ENCODE measurements at regions not wholly inside any gene's neighbourhood (a gene's known extent, or its start where the extent isn't known, plus 50 kb on each side); places are given as distances from the start of the nearest gene placed in this dataset.
"Not testable (repeated sequence)": the region's sequence is repeated elsewhere in the genome, so short reads cannot be mapped to it uniquely, and the experiment has no call there.

DNA sequence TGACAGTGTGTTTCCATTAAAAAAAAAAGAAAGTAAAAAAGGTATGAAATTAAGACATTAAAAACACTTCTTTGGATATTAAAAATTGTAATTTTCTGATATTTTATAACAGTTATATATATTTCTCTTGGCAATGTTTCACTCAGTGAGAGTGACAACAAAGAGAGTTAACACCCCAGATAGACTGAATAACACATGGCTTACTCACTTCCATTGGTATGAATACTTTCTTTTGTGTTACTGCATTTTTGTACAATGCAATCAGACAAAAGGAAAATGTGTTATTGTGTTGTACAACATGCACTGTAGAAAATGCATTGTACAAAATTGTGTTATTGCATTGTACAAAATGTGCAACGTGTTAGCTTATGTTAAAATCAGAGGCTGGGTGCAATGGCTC, 676.6 kb upstream of the AMELY start:
- not testable (repeated sequence) for DNase-seq

- no peak for DNase-seq
Observed at GRCh38 chrY:7562541-7562940, 651.0 kb upstream of the AMELY start.

DNA sequence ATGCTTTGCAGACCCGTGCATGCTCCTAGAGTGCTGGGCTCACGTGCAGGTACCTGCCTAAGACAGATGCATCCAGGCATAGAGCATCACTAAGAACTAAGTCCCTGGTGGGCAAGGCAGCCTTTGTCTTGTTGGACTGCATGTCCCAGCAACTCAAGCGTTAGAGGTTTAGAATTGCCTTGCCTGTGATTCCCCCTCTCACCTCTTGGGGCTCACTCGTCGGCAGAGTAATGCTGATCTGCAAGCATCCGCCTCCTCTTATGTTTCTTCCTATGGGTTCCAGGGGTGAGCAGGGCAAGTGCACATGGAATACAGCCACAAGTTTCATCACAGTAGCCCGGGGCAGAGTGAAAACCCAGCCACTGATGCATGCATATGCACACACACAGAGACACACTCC, 646.1 kb upstream of the AMELY start:
- DNase-seq: no peak

GRCh38 chrY:7555006-7555405, 643.5 kb upstream of the AMELY start:
- DNase-seq: no peak

DNA sequence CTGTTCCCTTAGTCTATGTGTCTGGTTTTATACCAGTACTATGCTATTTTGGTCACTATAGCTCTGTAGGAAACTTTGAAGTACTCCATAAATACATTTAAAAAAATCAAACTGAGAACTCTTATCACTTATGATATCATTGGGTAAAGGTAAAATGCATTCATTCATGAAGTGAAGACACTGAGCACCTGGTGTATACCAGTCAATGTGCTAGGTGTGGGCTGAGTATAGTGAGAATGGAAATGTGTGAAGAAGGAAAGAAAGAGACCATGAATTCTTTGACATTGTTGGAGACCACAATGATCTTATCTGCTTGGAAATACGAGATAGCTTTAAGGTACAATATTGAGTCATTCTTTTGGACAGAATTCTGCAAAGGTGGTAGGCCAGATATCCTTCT, 633.5 kb upstream of the AMELY start:
- DNase-seq: no peak

DNA sequence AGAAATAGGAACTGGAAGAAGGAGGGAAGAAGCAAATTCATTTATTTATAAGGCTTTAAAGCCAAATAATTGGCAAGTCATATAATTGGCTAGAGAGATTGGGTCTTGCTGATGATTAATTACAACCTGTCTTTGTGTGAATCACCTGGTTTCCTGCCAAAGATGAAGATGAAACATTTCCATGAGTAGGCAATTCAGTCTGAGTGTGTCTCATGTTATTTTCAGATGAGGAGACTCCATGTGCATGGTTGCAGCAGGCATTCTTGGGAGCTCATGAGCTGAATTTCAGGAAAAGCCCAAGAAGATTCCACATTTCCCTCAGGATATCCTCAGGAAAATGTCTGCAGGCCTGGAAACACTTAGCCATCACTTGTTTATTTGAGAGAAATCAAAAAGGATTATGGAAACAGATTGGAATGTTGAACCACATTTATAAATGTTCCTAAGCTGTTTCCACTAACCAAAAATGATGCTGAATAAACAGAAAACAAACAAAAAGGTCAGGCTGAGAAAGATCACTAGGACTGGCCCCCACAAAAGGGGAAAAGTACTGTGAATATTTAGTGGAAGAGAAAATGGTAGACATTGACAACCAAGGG, 632.7 kb upstream of the AMELY start:
- no peak for DNase-seq

GRCh38 chrY:7543506-7543905, 632.0 kb upstream of the AMELY start:
- no peak for DNase-seq

GRCh38 chrY:7542256-7542858, 630.8 kb upstream of the AMELY start:
- no peak for DNase-seq

GRCh38 chrY:7529396-7529795, 617.8 kb upstream of the AMELY start:
- no peak for DNase-seq

- DNase-seq: not testable (repeated sequence)
Observed at GRCh38 chrY:7527568-7527967, 616.0 kb upstream of the AMELY start.

- DNase-seq: no peak
Observed at GRCh38 chrY:7518387-7518786, 606.8 kb upstream of the AMELY start.

DNA sequence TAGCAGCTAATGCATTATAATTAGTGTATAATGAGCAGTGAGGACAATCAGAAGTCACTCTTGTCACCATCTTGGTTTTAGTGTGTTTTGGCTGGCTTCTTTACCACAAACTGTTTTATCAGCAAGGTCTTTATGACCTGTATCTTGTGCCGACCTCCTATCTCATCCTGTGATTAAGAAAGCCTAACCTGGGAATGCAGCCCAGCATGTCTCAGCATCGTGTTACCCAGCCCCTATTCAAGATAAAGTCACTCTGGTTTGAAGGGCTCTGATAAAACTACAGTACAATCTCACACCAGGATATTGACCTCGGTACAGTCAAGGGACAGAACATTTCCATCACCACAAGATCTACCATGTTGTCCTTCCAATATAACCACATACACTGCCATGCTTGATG, 604.7 kb upstream of the AMELY start:
- no peak for DNase-seq

DNA sequence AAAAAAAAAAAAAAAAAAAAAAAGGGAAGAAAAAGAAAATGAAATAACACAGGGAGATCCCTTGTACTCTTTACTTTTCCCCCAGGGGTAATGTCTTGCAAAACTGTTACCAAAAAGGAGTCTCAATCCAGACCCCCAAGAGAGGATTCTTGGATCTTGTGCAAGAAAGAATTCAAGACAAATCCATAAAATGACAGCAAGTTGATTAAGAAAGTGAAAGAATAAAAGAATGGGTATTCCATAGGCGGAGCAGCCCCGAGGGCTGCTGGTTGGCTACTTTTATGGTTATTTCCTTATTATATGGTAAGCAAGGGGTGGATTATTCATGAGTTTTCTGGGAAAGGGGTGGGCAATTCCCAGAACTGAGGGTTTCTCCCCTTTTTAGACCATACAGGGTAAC, 604.3 kb upstream of the AMELY start:
- no peak for DNase-seq

- no peak for DNase-seq
Observed at GRCh38 chrY:7502896-7503295, 591.3 kb upstream of the AMELY start.

GRCh38 chrY:7501236-7501635, 589.7 kb upstream of the AMELY start:
- no peak for DNase-seq

GRCh38 chrY:7496001-7496400, 584.4 kb upstream of the AMELY start:
- no peak for DNase-seq

- not testable (repeated sequence) for DNase-seq
Observed at GRCh38 chrY:7484455-7485285, 573.1 kb upstream of the AMELY start.

- no peak for DNase-seq
Observed at GRCh38 chrY:7471976-7472375, 560.4 kb upstream of the AMELY start.

GRCh38 chrY:7470037-7470436, 558.5 kb upstream of the AMELY start:
- no peak for DNase-seq

- DNase-seq: no peak
Observed at GRCh38 chrY:7468951-7469745, 557.6 kb upstream of the AMELY start.

DNA sequence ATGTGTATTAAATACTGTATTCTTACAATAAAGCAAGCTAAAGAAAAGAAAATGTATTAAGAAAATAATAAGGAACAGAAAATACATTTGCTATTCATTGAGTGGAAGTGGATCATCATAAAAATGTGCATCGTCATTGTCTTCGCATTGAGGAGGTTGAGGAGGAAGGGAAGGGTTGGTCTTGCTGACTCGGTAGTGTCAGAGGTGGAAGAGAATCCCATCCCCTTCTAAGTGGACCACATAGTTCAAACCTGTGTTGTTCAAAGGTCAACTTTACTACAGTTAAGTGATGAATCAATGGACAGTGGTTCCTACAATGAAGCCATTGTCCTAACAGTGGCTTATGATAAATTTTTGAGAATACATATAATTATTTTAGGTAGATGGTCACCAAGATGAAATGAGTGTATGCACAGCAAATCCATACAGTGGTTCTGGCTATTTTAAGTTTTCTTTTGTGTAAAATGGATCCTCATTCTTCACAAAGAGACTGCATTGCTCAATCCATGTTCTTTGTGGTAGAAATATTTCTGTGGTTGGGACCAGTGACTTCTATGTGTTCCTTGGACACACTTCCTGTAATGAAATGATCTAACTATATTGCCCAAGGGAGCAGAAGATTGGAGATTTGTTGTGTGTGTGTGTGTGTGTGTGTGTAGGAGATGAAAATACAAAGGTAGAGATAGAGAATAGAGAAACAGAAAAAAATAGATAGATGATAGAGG, 556.4 kb upstream of the AMELY start:
- DNase-seq: no peak

DNA sequence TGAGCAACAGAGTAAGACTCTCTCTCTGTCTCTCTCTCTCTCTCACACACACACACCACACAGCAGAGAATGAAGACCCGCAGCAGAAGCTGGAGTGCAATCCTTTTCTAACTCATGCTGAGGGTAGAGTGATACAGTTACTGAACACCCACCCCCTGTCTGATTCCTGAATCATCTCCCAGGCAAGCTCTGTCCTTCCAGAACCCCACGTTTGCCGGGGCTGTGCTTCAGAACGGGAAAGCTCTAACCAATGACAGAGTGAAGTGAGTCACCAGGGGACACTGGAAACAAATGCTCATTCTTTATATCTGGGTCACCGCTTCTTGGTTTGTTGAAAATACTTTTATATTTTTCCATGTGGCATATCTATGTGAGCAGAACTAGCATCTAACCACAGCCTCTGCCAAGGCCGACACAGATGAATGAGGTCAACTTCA, 553.7 kb upstream of the AMELY start:
- no peak for DNase-seq

DNA sequence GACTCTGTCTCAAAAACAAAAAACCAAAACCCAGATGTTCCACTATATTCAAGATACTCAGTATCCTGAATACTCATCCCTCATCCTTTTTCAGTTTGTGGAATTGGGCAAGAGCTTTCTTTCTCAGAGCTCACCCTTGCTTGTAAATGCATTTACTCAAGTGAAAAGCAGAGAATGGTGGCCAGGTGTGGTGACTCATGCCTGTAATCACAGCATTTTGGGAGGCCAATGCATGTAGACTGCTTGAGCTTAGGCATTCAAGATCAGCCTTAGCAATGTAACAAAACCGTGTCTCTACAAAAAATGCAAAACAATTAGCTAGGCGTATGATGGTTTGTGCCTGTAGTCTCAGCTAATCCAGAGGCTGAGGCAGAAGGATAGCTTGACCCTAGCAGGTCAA, 553.2 kb upstream of the AMELY start:
- DNase-seq: no peak
